Tongue (tissue), 1 donor: ENCODE measurements at regions not wholly inside any gene's neighbourhood (a gene's known extent, or its start where the extent isn't known, plus 50 kb on each side); places are given as distances from the start of the nearest gene placed in this dataset.
"Not testable (repeated sequence)": the region's sequence is repeated elsewhere in the genome, so short reads cannot be mapped to it uniquely, and the experiment has no call there.

ENCODE experiments used
- DNase-seq: peaks from one replicate; pipeline ENCODE4 v3.0.0-alpha.2; 2015

GRCh38 chr5:27472871-27473270 is 434.5 kb upstream of the CDH9 start:
- no peak for DNase-seq

DNA sequence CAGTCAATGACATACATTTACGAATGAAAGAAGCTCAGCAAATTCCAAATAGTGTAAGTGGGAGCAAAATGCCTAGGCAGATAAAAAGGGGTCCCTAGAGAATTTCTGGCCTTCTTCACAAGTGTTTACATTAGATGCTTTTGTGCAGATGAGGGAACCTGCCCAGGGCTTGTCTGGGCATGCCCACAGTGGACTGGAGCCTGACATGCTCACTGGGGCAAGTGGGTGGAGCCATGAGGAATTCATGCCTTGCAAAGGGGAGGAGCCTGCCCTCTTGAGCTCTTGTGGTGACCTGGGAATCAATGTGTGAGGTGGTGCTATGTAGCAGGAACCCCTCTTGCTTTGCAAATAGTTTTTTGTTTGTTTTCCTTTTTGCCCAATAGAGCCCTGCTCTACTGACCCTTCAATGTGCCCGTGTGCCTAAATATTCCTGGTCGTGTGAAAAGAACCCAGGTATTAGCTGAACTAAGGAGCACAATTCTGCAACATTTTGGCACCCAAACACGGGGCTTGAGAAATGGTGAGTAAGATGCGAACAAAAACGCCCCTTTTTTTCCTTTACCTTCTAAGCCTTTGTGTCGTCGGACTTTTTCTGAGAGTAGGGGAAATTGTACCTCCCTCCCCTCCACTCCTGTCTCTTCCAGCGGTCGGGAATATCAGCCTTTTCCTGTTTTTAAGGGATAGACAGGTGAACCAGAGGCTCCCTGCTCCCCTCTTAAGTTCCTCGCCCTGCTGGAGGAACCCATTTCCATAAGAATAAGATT is 433.8 kb upstream of the CDH9 start:
- DNase-seq: no peak

- no peak for DNase-seq
Observed at GRCh38 chr5:27466959-27467358, 428.6 kb upstream of the CDH9 start.

GRCh38 chr5:27465140-27465539 is 426.8 kb upstream of the CDH9 start:
- no peak for DNase-seq

- no peak for DNase-seq
Observed at GRCh38 chr5:27463446-27464149, 425.2 kb upstream of the CDH9 start.

- no peak for DNase-seq
Observed at GRCh38 chr5:27462936-27463335, 424.6 kb upstream of the CDH9 start.

GRCh38 chr5:27458287-27458686 is 419.9 kb upstream of the CDH9 start:
- DNase-seq: no peak

GRCh38 chr5:27451377-27451776 is 413.0 kb upstream of the CDH9 start:
- no peak for DNase-seq

DNA sequence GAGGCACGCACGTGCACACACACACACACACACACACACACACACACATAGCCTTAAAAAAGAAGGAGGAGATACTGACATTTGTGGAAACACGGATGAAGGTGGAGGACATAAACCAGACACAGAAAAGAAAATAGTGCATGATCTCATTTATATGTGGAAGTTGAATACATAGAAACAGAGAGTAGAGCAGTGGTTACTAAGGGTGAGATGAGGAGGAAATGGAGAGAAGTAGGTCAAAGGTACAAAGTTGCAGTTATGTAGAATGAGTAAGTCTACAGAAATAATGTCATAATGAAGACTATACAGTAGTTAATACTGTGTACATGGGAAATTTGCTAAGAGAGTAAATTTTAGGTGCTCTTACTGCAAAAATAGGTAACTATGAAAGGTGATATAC is 412.2 kb upstream of the CDH9 start:
- no peak for DNase-seq

- DNase-seq: not testable (repeated sequence)
Observed at GRCh38 chr5:27439383-27439782, 401.0 kb upstream of the CDH9 start.

DNA sequence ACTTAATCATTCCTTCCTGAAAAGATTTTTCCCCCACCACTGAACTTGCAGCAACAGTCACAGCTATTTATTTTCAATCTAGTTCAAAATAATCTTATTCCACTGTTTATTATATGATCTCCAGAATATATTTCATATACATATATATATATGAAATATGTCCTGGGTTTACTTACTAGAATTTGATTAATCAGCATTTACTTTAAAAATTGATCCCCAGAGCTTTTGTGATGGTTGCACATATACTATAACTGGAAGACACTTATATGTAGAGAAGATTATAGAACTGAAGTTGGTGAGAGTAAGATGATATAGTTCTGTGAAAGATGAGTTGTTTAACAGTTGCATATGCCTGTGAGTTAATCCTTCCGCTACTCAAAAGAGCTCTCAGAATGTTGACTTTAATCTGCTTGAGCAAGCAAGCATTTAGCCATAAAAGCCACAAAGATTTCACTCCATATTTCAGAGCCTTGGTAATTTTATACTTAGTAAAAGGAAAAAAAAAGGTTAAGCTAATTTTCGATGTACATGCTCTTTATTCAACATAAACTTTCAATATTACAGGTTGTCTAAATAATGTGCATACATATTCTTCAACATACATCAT is 399.3 kb upstream of the CDH9 start:
- DNase-seq: peak; percentile 21

- DNase-seq: no peak
Observed at GRCh38 chr5:27434335-27434734, 395.9 kb upstream of the CDH9 start.

GRCh38 chr5:27414099-27414498 is 375.7 kb upstream of the CDH9 start:
- DNase-seq: no peak

DNA sequence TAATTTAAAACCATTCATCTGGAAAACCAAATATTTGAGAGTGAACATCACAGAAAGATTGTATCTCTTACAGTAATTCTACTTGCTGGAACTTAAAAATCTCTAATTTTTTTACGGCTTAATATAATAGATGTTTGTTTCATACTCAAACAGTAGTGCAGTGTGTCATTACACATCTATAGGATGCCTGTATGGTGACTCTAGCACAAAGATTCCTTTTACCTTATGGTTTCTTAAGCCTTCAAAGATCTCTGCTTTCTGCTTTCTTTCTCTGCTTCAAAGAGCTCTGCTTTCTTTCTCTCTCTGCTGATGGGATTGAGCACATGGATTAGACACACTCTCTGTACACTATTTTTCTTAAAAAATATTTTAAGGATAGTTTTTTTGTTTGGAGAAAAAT is 374.0 kb upstream of the CDH9 start:
- DNase-seq: no peak

DNA sequence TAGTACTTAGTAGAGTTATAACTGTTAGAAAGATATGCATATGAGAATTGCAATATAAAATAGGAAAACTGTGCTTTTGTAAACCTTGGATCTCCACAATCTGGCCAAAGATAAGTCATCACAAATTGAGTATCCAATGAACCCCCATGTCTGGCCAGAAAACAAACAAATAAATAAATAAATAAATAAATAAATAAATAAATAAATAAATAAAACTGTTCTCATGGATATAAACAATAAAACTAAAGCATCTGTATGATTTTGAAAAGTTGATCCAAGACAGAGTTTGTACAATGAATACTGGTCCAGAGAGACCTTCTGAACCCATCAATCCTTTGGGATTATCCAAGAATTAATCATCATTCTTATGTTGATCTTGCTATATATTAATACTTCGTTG is 367.6 kb upstream of the CDH9 start:
- no peak for DNase-seq

GRCh38 chr5:27403243-27403882 is 365.0 kb upstream of the CDH9 start:
- no peak for DNase-seq

DNA sequence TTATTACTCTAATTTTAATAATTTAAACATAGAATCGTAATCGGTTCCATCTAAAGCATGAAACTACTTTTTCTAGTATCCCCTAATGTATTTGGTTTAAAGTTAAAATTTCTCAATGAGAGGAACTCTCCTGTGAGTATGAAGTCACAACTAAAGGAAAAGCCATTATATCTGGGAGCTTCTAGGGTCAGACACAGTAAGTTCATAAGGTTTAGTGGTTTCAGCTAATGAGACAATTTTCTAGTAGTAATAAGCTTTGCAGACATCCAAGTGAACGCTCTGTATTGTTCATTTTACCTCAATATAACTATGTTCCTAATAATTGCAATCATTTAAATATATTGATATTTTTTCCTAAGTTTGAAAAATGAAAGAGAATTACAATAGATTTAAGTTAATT is 364.4 kb upstream of the CDH9 start:
- DNase-seq: no peak

DNA sequence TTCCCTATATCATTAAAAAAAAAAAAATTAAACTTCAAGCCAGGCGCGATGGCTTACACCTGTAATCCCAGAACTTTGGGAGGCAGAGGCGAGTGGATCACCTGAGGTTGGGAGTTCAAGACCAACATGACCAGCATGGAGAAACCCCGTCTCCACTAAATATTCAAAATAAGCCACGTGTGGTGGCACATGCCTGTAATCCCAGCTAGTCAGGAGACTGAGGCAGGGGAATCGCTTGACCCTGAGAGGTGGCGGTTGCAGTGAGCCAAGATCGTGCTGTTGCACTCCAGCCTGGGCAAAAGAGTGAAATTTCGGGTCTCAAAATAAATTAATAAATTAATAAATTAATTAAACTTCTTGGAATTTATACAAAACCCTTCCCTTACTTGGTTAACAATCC is 358.6 kb upstream of the CDH9 start:
- DNase-seq: no peak

DNA sequence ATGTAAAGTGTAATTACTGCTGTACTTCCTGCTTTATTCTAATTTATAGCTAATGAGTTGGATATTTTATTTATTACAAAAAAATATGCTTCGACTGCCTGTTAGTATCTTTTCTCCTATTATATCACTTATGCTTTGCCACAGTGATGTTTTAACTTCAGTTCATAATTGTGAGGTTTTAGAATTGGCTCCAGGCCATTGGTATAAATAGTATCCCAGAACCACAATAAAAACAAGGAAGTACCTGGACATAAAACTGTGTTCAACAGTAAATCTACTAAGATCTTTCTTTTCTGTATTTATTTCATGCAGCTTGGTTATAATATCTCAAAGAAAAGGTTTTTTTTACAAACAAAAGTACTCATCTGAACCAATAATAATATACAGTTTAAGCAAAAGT is 354.3 kb upstream of the CDH9 start:
- no peak for DNase-seq

GRCh38 chr5:27389696-27390095 is 351.3 kb upstream of the CDH9 start:
- no peak for DNase-seq

- DNase-seq: no peak
Observed at GRCh38 chr5:27388755-27389154, 350.4 kb upstream of the CDH9 start.

GRCh38 chr5:27387535-27388073 is 349.2 kb upstream of the CDH9 start:
- no peak for DNase-seq

GRCh38 chr5:27381686-27382085 is 343.3 kb upstream of the CDH9 start:
- no peak for DNase-seq
